Stomach (tissue), 8 donors: ENCODE measurements at regions not wholly inside any gene's neighbourhood (a gene's known extent, or its start where the extent isn't known, plus 50 kb on each side); places are given as distances from the start of the nearest gene placed in this dataset.
"Not testable (repeated sequence)": the region's sequence is repeated elsewhere in the genome, so short reads cannot be mapped to it uniquely, and the experiment has no call there.

Experiments used
- DNase-seq, 2 donors: peaks; one replicate each; pipeline versions ENCODE4 v3.0.0 to v3.0.0-alpha.2; 2013 to 2019
- H3K27ac ChIP-seq, 5 donors: fragments of 200-600 bp in 4 of 5; sonication (generic) in 4 of 5; one replicate each; pipeline ENCODE4 v1.5.1; 2013 to 2019; ENCODE audit warnings: mild to moderate bottlenecking in 1 of 5, moderate library complexity in 1 of 5
- H3K27me3 ChIP-seq, 3 donors: fragments of 200-600 bp; sonication (generic); one replicate each; pipeline ENCODE4 v1.5.1; 2017 to 2019; ENCODE audit warnings: mixed run types in 1 of 3
- H3K36me3 ChIP-seq, 4 donors: fragments of 200-600 bp; sonication (generic); 1 replicate in 3 of 4; 2 replicates in 1 of 4; pipeline ENCODE4 v1.5.1; 2016 to 2019
- H3K4me1 ChIP-seq, 4 donors: fragments of 200-600 bp; sonication (generic); one replicate each; pipeline ENCODE4 v1.5.1; 2016 to 2019
- H3K4me3 ChIP-seq, 4 donors: fragments of 200-600 bp; sonication (generic) in 3 of 4; one replicate each; pipeline ENCODE4 v1.5.1; 2016 to 2019; ENCODE audit warnings: mild to moderate bottlenecking in 1 of 4
- H3K9me3 ChIP-seq, 4 donors: fragments of 200-600 bp; sonication (generic); one replicate each; pipeline ENCODE4 v1.5.1; 2016 to 2019
- CTCF ChIP-seq, 7 experiments: fragments of 450-650 bp in 4 of 7; fragments of 200-600 bp in 3 of 7; sonication (generic) in 3 of 7; IDR thresholded peaks; one replicate each; pipeline ENCODE4 v1.5.1; 2016 to 2019; ENCODE audit warnings: antibody characterized with exemption in 7 of 7, control low read depth in 2 of 7, mild to moderate bottlenecking in 1 of 7
- EP300 ChIP-seq: sonication (generic); formaldehyde crosslinking; IDR thresholded peaks from one replicate; pipeline ENCODE4 v1.6.1; 2017; ENCODE audit warnings: antibody characterized with exemption
- POLR2A ChIP-seq, 4 donors: fragments of 450-650 bp; IDR thresholded peaks; one replicate each; pipeline ENCODE4 v1.6.1; 2016; ENCODE audit warnings: antibody characterized with exemption in 4 of 4, control low read depth in 2 of 4, mild to moderate bottlenecking in 1 of 4, moderate library complexity in 1 of 4
- POLR2AphosphoS5 ChIP-seq, 3 donors: sonication (generic); formaldehyde crosslinking; IDR thresholded peaks; one replicate each; pipeline ENCODE4 v1.6.1; 2016; ENCODE audit warnings: antibody characterized with exemption in 3 of 3
- WGBS, 5 donors: extraction: QIAGEN DNeasy Blood & Tissue Kit in 3 of 5; methylation state at CpG; one replicate each; pipeline versions ENCODE4 v1.1.5 to v1.1.7; 2013 to 2018; 5-methylcytosine and 5-hydroxymethylcytosine counted together
- intact Hi-C: fragments of 100-400 bp; cut with DNase I; formaldehyde crosslinking; loops from one replicate; pipeline ENCODE4 v1.15.1; 2023; ENCODE audit warnings: low total_unique reads
- donor health status: healthy with polysubstance abuse.
- donor health status: Bipolar disorder and iron deficiency.
- donor health status: healthy.

- Histone ChIP-seq H3K27ac (no peak overlapping the region), H3K9me3 (no peaks in the 10 kb centered on the region), H3K4me3 (no peak overlapping the region), H3K27me3 (peaks cover 0 to 3% (median 0%) of the 10 kb centered on the region in 3 donors), H3K36me3 (no peaks in the 10 kb centered on the region), H3K4me1 (no peaks in the 10 kb centered on the region)
- WGBS, 5 donors: 66 to 73% (median 67%) methylated on average over 4 of the region's 4 CpGs
- intact Hi-C loops: no loop called here
- DNase-seq: no peak
- TF ChIP-seq CTCF (IDR thresholded peaks at IDR 0.05): no peak
- no peak for TF ChIP-seq POLR2A (IDR thresholded peaks at IDR 0.05)
- TF ChIP-seq EP300: no peak
- no peak for TF ChIP-seq POLR2AphosphoS5 (IDR thresholded peaks at IDR 0.05)
Observed at GRCh38 chr7:133165529-133165928, 83.6 kb upstream of the CHCHD3 start.

- intact Hi-C loops: no loop called here
Observed at GRCh38 chr7:133167300-133167699, 85.4 kb upstream of the CHCHD3 start.

GRCh38 chr7:133169167-133169822, 83.6 kb upstream of the EXOC4 start:
- H3K27ac ChIP-seq, H3K27me3 ChIP-seq, intact Hi-C loops, H3K4me3 ChIP-seq, H3K9me3 ChIP-seq, H3K4me1 ChIP-seq, DNase-seq, H3K36me3 ChIP-seq: not testable (repeated sequence)
- WGBS, 5 donors: 78 to 87% (median 84%) methylated on average over 9 to 11 of the region's 11 CpGs

More at GRCh38 chr7:133167300-133167699, 85.4 kb upstream of the CHCHD3 start:
- no peak for DNase-seq
- Histone ChIP-seq H3K9me3 (no peaks in the 10 kb centered on the region), H3K4me3 (no peak overlapping the region), H3K27me3 (peaks cover 0 to 3% (median 0%) of the 10 kb centered on the region in 3 donors), H3K36me3 (no peaks in the 10 kb centered on the region), H3K27ac (no peak overlapping the region), H3K4me1 (no peaks in the 10 kb centered on the region)
- TF ChIP-seq POLR2A (IDR thresholded peaks at IDR 0.05) (no peak), CTCF (IDR thresholded peaks at IDR 0.05) (no peak), EP300 (no peak), POLR2AphosphoS5 (IDR thresholded peaks at IDR 0.05) (no peak)
- 45 to 63% (median 55%) methylated on average over 5 of the region's 5 CpGs for WGBS, 5 donors

- H3K4me3 ChIP-seq, H3K27me3 ChIP-seq, H3K9me3 ChIP-seq, H3K4me1 ChIP-seq, intact Hi-C loops, DNase-seq, H3K36me3 ChIP-seq, H3K27ac ChIP-seq: not testable (repeated sequence)
- WGBS, 5 donors: 89 to 94% (median 93%) methylated on average over 11 to 24 of the region's 24 CpGs
Observed at GRCh38 chr7:133177476-133177875, 75.4 kb upstream of the EXOC4 start.

- 78 to 87% (median 81%) methylated on average over 4 of the region's 4 CpGs for WGBS, 5 donors
- Histone ChIP-seq H3K27ac (no peak overlapping the region), H3K4me3 (no peak overlapping the region), H3K9me3 (no peaks in the 10 kb centered on the region), H3K4me1 (no peaks in the 10 kb centered on the region), H3K36me3 (no peaks in the 10 kb centered on the region), H3K27me3 (no peaks in the 10 kb centered on the region)
- intact Hi-C loops: no loop called here
- no peak for DNase-seq
- TF ChIP-seq POLR2AphosphoS5 (IDR thresholded peaks at IDR 0.05) (no peak), CTCF (IDR thresholded peaks at IDR 0.05) (no peak), POLR2A (IDR thresholded peaks at IDR 0.05) (no peak), EP300 (no peak)
Observed at GRCh38 chr7:133180717-133181116, 72.2 kb upstream of the EXOC4 start.
